Activated CD4-positive, alpha-beta T cell treated with anti-CD3 and anti-CD28 coated beads for 36 hours (primary cell): ENCODE measurements at regions not wholly inside any gene's neighbourhood (a gene's known extent, or its start where the extent isn't known, plus 50 kb on each side); places are given as distances from the start of the nearest gene placed in this dataset.

ENCODE experiments used
- ATAC-seq: fragments of 200-7000 bp; cut with Tn5 transposase; one replicate; pipeline ENCODE4 v1.10.0; 2021; ENCODE audit warnings: mild to moderate bottlenecking, moderate library complexity
- CTCF ChIA-PET: fragments of 350-600 bp; sonication (Branson Sonifier 250); formaldehyde crosslinking; loops from one replicate; lab custom pipeline; 2021; ENCODE audit warnings: antibody characterized with exemption; lab: Charles Lee
- POLR2A ChIA-PET: fragments of 350-600 bp; sonication (Branson Sonifier 250); formaldehyde crosslinking; loops from one replicate; lab custom pipeline; 2021; ENCODE audit warnings: antibody characterized with exemption, inconsistent platforms; lab: Charles Lee
- DNase-seq: peaks from one replicate; pipeline ENCODE4 v3.0.0-alpha.2; 2020
- H3K27ac Mint-ChIP-seq: one replicate; pipeline ENCODE4 v1.8.0; 2021; ENCODE audit warnings: mixed read lengths
- H3K27me3 Mint-ChIP-seq: one replicate; pipeline ENCODE4 v1.8.0; 2021; ENCODE audit warnings: mixed read lengths
- H3K36me3 Mint-ChIP-seq: one replicate; pipeline ENCODE4 v1.8.0; 2021; ENCODE audit warnings: low read depth, mixed read lengths
- H3K4me1 Mint-ChIP-seq: one replicate; pipeline ENCODE4 v1.8.0; 2021; ENCODE audit warnings: mixed read lengths
- H3K4me3 Mint-ChIP-seq: one replicate; pipeline ENCODE4 v1.8.0; 2021; ENCODE audit warnings: mild to moderate bottlenecking, moderate library complexity, mixed read lengths
- H3K9me3 Mint-ChIP-seq: one replicate; pipeline ENCODE4 v1.8.0; 2021; ENCODE audit warnings: low read depth, mixed read lengths
- intact Hi-C, 2 experiments: fragments of 100-400 bp; cut with DNase I in 1 of 2; cut with micrococcal nuclease in 1 of 2; formaldehyde crosslinking; loops; one replicate each; pipeline versions ENCODE4 v1.14.2 to v1.15.1; 2022 to 2024; cut with DNase I, micrococcal nuclease

DNA sequence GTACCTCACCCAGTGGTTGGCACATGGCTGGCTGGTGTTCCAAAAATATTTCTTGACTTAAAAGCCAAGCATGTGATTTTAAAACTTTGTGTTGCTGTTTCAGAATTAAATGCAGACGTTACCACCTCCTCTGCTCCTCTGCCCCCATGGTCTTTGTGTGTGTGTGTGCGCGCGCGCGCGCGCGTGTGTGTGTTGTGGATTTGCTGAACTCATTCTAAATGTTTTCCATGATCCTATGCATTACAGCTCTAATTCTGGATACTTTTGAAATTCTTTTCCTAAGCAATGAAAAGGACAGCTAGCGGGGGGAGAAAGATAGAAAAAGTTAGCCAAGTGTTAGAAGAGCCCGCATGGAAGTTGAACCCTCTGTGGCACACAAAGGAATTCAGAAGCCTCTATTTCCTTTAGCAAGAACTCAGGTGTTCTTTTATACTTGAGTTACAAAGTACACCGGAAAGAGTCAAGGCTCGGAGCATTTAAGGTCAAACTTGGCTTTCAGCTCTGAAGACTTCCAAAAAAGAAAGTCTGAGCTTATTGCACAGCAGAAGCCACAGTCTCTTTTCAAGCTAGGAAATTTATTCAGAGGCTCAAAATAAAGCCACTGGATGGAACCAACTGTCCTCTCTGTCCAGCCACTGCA, 350.5 kb upstream of the TBL1XR1 start:
- ChIA-PET CTCF (no interaction called here), POLR2A (no interaction called here)
- Mint-ChIP-seq H3K36me3 (no peaks in the 10 kb centered on the region), H3K4me3 (no peak overlapping the region), H3K9me3 (no peaks in the 10 kb centered on the region), H3K27ac (peak overlapping the region; percentile 29), H3K27me3 (no peaks in the 10 kb centered on the region), H3K4me1 (peaks cover 48% of the 10 kb centered on the region)
- ATAC-seq, result no peak
- no peak for DNase-seq
- intact Hi-C loops, result no loop called here

- Mint-ChIP-seq H3K27ac (no peak overlapping the region), H3K4me3 (no peak overlapping the region), H3K27me3 (no peaks in the 10 kb centered on the region), H3K36me3 (no peaks in the 10 kb centered on the region), H3K4me1 (peaks cover 53% of the 10 kb centered on the region), H3K9me3 (no peaks in the 10 kb centered on the region)
- POLR2A ChIA-PET, result no interaction called here
- ATAC-seq, result no peak
- intact Hi-C loops, result no loop called here
- no peak for DNase-seq
- CTCF ChIA-PET, result interaction anchor here (0.9 kb wide), 1 partner anchor 403 kb away, joined by 3 read pairs; no protein-coding TSS in a partner anchor
These were observed 353.4 kb upstream of the TBL1XR1 start for GRCh38 chr3:177550667-177551066.

GRCh38 chr3:177551431-177551836, 354.2 kb upstream of the TBL1XR1 start:
- Mint-ChIP-seq H3K4me1 (peaks cover 54% of the 10 kb centered on the region), H3K36me3 (no peaks in the 10 kb centered on the region), H3K9me3 (no peaks in the 10 kb centered on the region), H3K27me3 (no peaks in the 10 kb centered on the region), H3K27ac (peak overlapping the region; percentile 26), H3K4me3 (no peak overlapping the region)
- ChIA-PET CTCF (interaction anchor here (0.6 to 0.9 kb wide), 2 partner anchors 404 to 415 kb away, joined by 3 read pairs; no protein-coding TSS in a partner anchor), POLR2A (no interaction called here)
- ATAC-seq, result peak; percentile 65
- DNase-seq, result peak; percentile 13
- intact Hi-C loops, result no loop called here

- intact Hi-C loops, result no loop called here
- H3K9me3 Mint-ChIP-seq, result no peaks in the 10 kb centered on the region
These were observed 354.8 kb upstream of the TBL1XR1 start for GRCh38 chr3:177552051-177552450.

GRCh38 chr3:177553012-177553411, 355.7 kb upstream of the TBL1XR1 start:
- no peak for DNase-seq
- ChIA-PET CTCF (interaction anchor here (1.4 kb wide), 1 partner anchor 8 kb away, joined by 3 read pairs; no protein-coding TSS in a partner anchor), POLR2A (no interaction called here)
- H3K4me3 Mint-ChIP-seq, result no peak overlapping the region
- no peaks in the 10 kb centered on the region for H3K27me3 Mint-ChIP-seq
- ATAC-seq, result no peak
- no peaks in the 10 kb centered on the region for H3K36me3 Mint-ChIP-seq
- H3K27ac Mint-ChIP-seq, result no peak overlapping the region
- intact Hi-C loops, result no loop called here
- no peaks in the 10 kb centered on the region for H3K9me3 Mint-ChIP-seq
- H3K4me1 Mint-ChIP-seq, result peaks cover 48% of the 10 kb centered on the region

More at GRCh38 chr3:177552051-177552450, 354.8 kb upstream of the TBL1XR1 start:
- H3K4me3 Mint-ChIP-seq, result no peak overlapping the region
- H3K27me3 Mint-ChIP-seq, result no peaks in the 10 kb centered on the region
- DNase-seq (no peak), ATAC-seq (no peak)
- H3K36me3 Mint-ChIP-seq, result no peaks in the 10 kb centered on the region
- ChIA-PET CTCF (interaction anchor here (0.6 kb wide), 1 partner anchor 414 kb away, joined by 3 read pairs; no protein-coding TSS in a partner anchor), POLR2A (no interaction called here)
- H3K27ac Mint-ChIP-seq, result no peak overlapping the region
- H3K4me1 Mint-ChIP-seq, result peaks cover 54% of the 10 kb centered on the region

- peaks cover 43% of the 10 kb centered on the region for H3K4me1 Mint-ChIP-seq
- no peaks in the 10 kb centered on the region for H3K36me3 Mint-ChIP-seq
- no peak overlapping the region for H3K27ac Mint-ChIP-seq
- ATAC-seq (no peak), DNase-seq (no peak)
- no peaks in the 10 kb centered on the region for H3K9me3 Mint-ChIP-seq
- intact Hi-C loops, result no loop called here
- H3K27me3 Mint-ChIP-seq, result no peaks in the 10 kb centered on the region
- CTCF ChIA-PET, result interaction anchor here (1.4 kb wide), 1 partner anchor 9 kb away, joined by 3 read pairs; no protein-coding TSS in a partner anchor
- H3K4me3 Mint-ChIP-seq, result no peak overlapping the region
- POLR2A ChIA-PET, result no interaction called here
These were observed 356.3 kb upstream of the TBL1XR1 start for GRCh38 chr3:177553579-177553978.

- no peaks in the 10 kb centered on the region for H3K36me3 Mint-ChIP-seq
- POLR2A ChIA-PET, result interaction anchor here (0.6 kb wide), 1 partner anchor 336 kb away, joined by 6 read pairs; no protein-coding TSS in a partner anchor
- CTCF ChIA-PET, result interaction anchor here (0.6 to 1.0 kb wide), 3 partner anchors 92 to 301 kb away, joined by 3 read pairs; no protein-coding TSS in a partner anchor
- H3K4me3 Mint-ChIP-seq, result no peak overlapping the region
- intact Hi-C loops, result no loop called here
- H3K27ac Mint-ChIP-seq, result no peak overlapping the region
- H3K4me1 Mint-ChIP-seq, result peaks cover 35% of the 10 kb centered on the region
- no peaks in the 10 kb centered on the region for H3K9me3 Mint-ChIP-seq
- no peak for DNase-seq
- ATAC-seq, result no peak
- no peaks in the 10 kb centered on the region for H3K27me3 Mint-ChIP-seq
These were observed 357.8 kb upstream of the TBL1XR1 start for GRCh38 chr3:177554895-177555759.

- no peak overlapping the region for H3K4me3 Mint-ChIP-seq
- POLR2A ChIA-PET, result no interaction called here
These were observed 360.3 kb upstream of the TBL1XR1 start for GRCh38 chr3:177557548-177557947.

GRCh38 chr3:177561365-177561764, 364.1 kb upstream of the TBL1XR1 start:
- no peak for DNase-seq
- Mint-ChIP-seq H3K27me3 (no peaks in the 10 kb centered on the region), H3K27ac (no peak overlapping the region), H3K9me3 (no peaks in the 10 kb centered on the region), H3K4me3 (no peak overlapping the region), H3K36me3 (no peaks in the 10 kb centered on the region), H3K4me1 (no peaks in the 10 kb centered on the region)
- intact Hi-C loops, result no loop called here
- ChIA-PET CTCF (no interaction called here), POLR2A (no interaction called here)
- ATAC-seq, result no peak

More at GRCh38 chr3:177557548-177557947, 360.3 kb upstream of the TBL1XR1 start:
- DNase-seq, result no peak
- H3K4me1 Mint-ChIP-seq, result peaks cover 14% of the 10 kb centered on the region
- intact Hi-C loops, result no loop called here
- H3K27ac Mint-ChIP-seq, result no peak overlapping the region
- CTCF ChIA-PET, result no interaction called here
- H3K27me3 Mint-ChIP-seq, result no peaks in the 10 kb centered on the region
- no peaks in the 10 kb centered on the region for H3K36me3 Mint-ChIP-seq
- ATAC-seq, result no peak
- no peaks in the 10 kb centered on the region for H3K9me3 Mint-ChIP-seq

DNA sequence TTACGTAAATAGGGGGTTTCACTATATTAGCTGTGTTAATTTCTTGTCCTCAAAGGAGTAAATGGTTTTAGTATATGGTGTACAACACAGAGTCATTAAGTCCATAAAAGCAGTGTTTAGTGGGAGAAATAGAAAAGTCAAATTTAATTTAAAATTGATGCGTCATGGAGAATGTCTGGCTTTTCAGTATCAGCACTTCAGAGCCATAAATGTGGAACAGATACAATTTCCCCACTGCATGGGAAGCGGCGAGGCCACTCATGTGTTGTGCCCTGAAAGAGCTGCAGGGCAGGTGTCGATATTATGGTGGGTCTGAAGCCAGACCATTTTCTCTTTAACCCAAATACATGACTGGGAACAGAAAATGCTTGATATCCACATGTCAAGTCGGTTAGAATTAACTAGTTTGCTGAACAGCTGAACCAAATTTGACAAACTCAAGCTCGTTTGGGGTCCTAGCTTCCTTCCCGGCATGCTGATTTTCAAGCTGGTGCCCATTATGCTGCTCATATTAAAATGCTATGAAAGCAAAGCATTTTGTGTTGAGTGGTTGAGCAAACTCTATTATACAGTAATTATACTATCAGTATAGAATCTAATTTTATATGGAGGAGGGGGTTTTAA, 364.6 kb upstream of the TBL1XR1 start:
- Mint-ChIP-seq H3K4me3 (no peak overlapping the region), H3K4me1 (no peaks in the 10 kb centered on the region), H3K27me3 (no peaks in the 10 kb centered on the region), H3K36me3 (no peaks in the 10 kb centered on the region), H3K27ac (no peak overlapping the region), H3K9me3 (no peaks in the 10 kb centered on the region)
- intact Hi-C loops, result no loop called here
- CTCF ChIA-PET, result no interaction called here
- ATAC-seq, result no peak
- POLR2A ChIA-PET, result no interaction called here
- DNase-seq, result no peak

- DNase-seq (no peak), ATAC-seq (no peak)
- Mint-ChIP-seq H3K9me3 (no peaks in the 10 kb centered on the region), H3K36me3 (no peaks in the 10 kb centered on the region), H3K27ac (no peak overlapping the region), H3K27me3 (no peaks in the 10 kb centered on the region), H3K4me1 (no peaks in the 10 kb centered on the region), H3K4me3 (no peak overlapping the region)
- ChIA-PET POLR2A (no interaction called here), CTCF (no interaction called here)
- intact Hi-C loops, result no loop called here
These were observed 366.0 kb upstream of the TBL1XR1 start for GRCh38 chr3:177563243-177563780.
